NCI-H1694 treated with DMSO at 0.1 percent for 48 hours (cell line): ENCODE measurements at regions not wholly inside any gene's neighbourhood (a gene's known extent, or its start where the extent isn't known, plus 50 kb on each side); places are given as distances from the start of the nearest gene placed in this dataset.

Experiments
- DNase-seq: peaks from one replicate; lab custom pipeline; 2025; lab: John Stamatoyannopoulos, UW

- DNase-seq, result no peak
These were observed 294.9 kb upstream of the SYT4 start for GRCh38 chr18:43572163-43572562.

GRCh38 chr18:43574974-43575373 is 297.7 kb upstream of the SYT4 start:
- no peak for DNase-seq

GRCh38 chr18:43578211-43578610 is 300.9 kb upstream of the SYT4 start:
- DNase-seq, result no peak

- no peak for DNase-seq
These were observed 301.4 kb upstream of the SYT4 start for GRCh38 chr18:43578706-43579105.

GRCh38 chr18:43581936-43582519 is 304.7 kb upstream of the SYT4 start:
- DNase-seq, result no peak

GRCh38 chr18:43587538-43588153 is 310.4 kb upstream of the SYT4 start:
- DNase-seq, result peak; percentile 37

GRCh38 chr18:43588838-43589237 is 311.5 kb upstream of the SYT4 start:
- DNase-seq, result no peak

GRCh38 chr18:43589611-43590151 is 312.4 kb upstream of the SYT4 start:
- no peak for DNase-seq

GRCh38 chr18:43590182-43590903 is 313.1 kb upstream of the SYT4 start:
- no peak for DNase-seq

- no peak for DNase-seq
These were observed 315.0 kb upstream of the SYT4 start for GRCh38 chr18:43592269-43592668.

- DNase-seq, result peak; percentile 53
These were observed 318.9 kb upstream of the SYT4 start for GRCh38 chr18:43596105-43596712.

- no peak for DNase-seq
These were observed 324.1 kb upstream of the SYT4 start for GRCh38 chr18:43601432-43601831.

GRCh38 chr18:43605224-43605623 is 327.9 kb upstream of the SYT4 start:
- DNase-seq, result no peak

- peak; percentile 87 for DNase-seq
These were observed 329.5 kb upstream of the SYT4 start for GRCh38 chr18:43606795-43607194.

- DNase-seq, result peak; percentile 40
These were observed 343.6 kb upstream of the SYT4 start for GRCh38 chr18:43620936-43621335.

- DNase-seq, result no peak
These were observed 344.7 kb upstream of the SYT4 start for GRCh38 chr18:43622024-43622423.

- DNase-seq, result no peak
These were observed 348.3 kb upstream of the SYT4 start for GRCh38 chr18:43625582-43625981.

GRCh38 chr18:43627848-43628530 is 350.7 kb upstream of the SYT4 start:
- DNase-seq, result no peak

GRCh38 chr18:43634994-43635393 is 357.7 kb upstream of the SYT4 start:
- DNase-seq, result no peak

GRCh38 chr18:43635397-43635796 is 358.1 kb upstream of the SYT4 start:
- DNase-seq, result no peak

- no peak for DNase-seq
These were observed 365.5 kb upstream of the SYT4 start for GRCh38 chr18:43642727-43643330.

- DNase-seq, result no peak
These were observed 370.7 kb upstream of the SYT4 start for GRCh38 chr18:43648002-43648401.
